SK-N-SH (cell line): ENCODE measurements at regions not wholly inside any gene's neighbourhood (a gene's known extent, or its start where the extent isn't known, plus 50 kb on each side); places are given as distances from the start of the nearest gene placed in this dataset.

ENCODE experiments used
- CTCF ChIA-PET: fragments of 300-600, 350-600 bp; formaldehyde crosslinking; extraction: SDS; loops from one replicate; lab custom pipeline; 2021; lab: Yijun Ruan, JAX
- POLR2A ChIA-PET: fragments of 350-600 bp; sonication (Branson Sonifier 250); formaldehyde crosslinking; extraction: SDS; loops from one replicate; lab custom pipeline; 2020; ENCODE audit warnings: antibody characterized with exemption, inconsistent platforms; lab: Yijun Ruan, JAX
- DNase-seq: peaks from one replicate; pipeline ENCODE4 v3.0.0; 2012
- H2AFZ ChIP-seq: fragments of 200-600 bp; sonication (generic); 2 replicates; pipeline ENCODE4 v1.8.1; 2016; ENCODE audit warnings: antibody characterized with exemption, mild to moderate bottlenecking, low read depth
- H3F3A ChIP-seq: fragments of 200-600 bp; sonication (generic); replicated peaks from 2 replicates; pipeline ENCODE3; 2016; ENCODE audit warnings: antibody characterized with exemption, mild to moderate bottlenecking; ENCODE audit not compliant: insufficient read depth
- H3K27ac ChIP-seq, 2 experiments: fragments of 200-500 bp in 1 of 2; fragments of 200-600 bp in 1 of 2; sonication (Bioruptor generic) in 1 of 2; sonication (generic), shearing (Covaris generic) in 1 of 2; 2 replicates each; pipeline versions ENCODE4 v1.5.1 to v1.6.1; 2014 to 2016; ENCODE audit warnings: low read depth in 2 of 2, inconsistent platforms in 1 of 2, low read length in 1 of 2, mild to moderate bottlenecking in 1 of 2, mixed read lengths in 1 of 2
- H3K27me3 ChIP-seq: fragments of 200-600 bp; sonication (generic), shearing (Covaris generic); 2 replicates; pipeline ENCODE4 v1.6.1; 2016; ENCODE audit warnings: mixed run types; ENCODE audit not compliant: insufficient read depth
- H3K36me3 ChIP-seq, 2 experiments: fragments of 200-500 bp in 1 of 2; fragments of 200-600 bp in 1 of 2; sonication (Bioruptor generic) in 1 of 2; sonication (generic) in 1 of 2; replicated peaks in 1 of 2; 2 replicates each; pipeline versions ENCODE3 to v1.5.1; 2014 to 2016; ENCODE audit warnings: low read length in 1 of 2, mild to moderate bottlenecking in 1 of 2; ENCODE audit not compliant: insufficient read depth in 2 of 2, control insufficient read depth in 1 of 2
- H3K4me1 ChIP-seq, 2 experiments: fragments of 200-500 bp in 1 of 2; fragments of 200-600 bp in 1 of 2; sonication (Bioruptor generic) in 1 of 2; sonication (generic), shearing (Covaris generic) in 1 of 2; 2 replicates each; pipeline versions ENCODE4 v1.5.1 to v1.6.1; 2014 to 2016; ENCODE audit warnings: low read depth in 1 of 2, low read length in 1 of 2, mixed run types in 1 of 2; ENCODE audit not compliant: insufficient read depth in 2 of 2, control insufficient read depth in 1 of 2
- H3K4me2 ChIP-seq: fragments of 200-600 bp; sonication (generic), shearing (Covaris generic); 2 replicates; pipeline ENCODE4 v1.6.1; 2017; ENCODE audit warnings: mixed run types
- H3K4me3 ChIP-seq, 2 experiments: fragments of 200-500 bp in 1 of 2; fragments of 200-600 bp in 1 of 2; sonication (Bioruptor generic) in 1 of 2; sonication (generic), shearing (Covaris generic) in 1 of 2; 2 replicates each; pipeline versions ENCODE4 v1.5.1 to v1.8.1; 2014 to 2016; ENCODE audit warnings: low read depth in 2 of 2, inconsistent platforms in 1 of 2, low read length in 1 of 2, mild to moderate bottlenecking in 1 of 2, mixed read lengths in 1 of 2, moderate library complexity in 1 of 2
- H3K79me2 ChIP-seq: fragments of 200-600 bp; sonication (generic); 2 replicates; pipeline ENCODE4 v1.8.1; 2017; ENCODE audit warnings: mild to moderate bottlenecking; ENCODE audit not compliant: insufficient read depth
- H3K9ac ChIP-seq: fragments of 200-600 bp; sonication (generic); 2 replicates; pipeline ENCODE4 v1.6.1; 2017; ENCODE audit warnings: mixed run types
- H3K9me2 ChIP-seq: fragments of 200-600 bp; sonication (generic); 2 replicates; pipeline ENCODE4 v1.6.1; 2017; ENCODE audit warnings: mixed run types
- H3K9me3 ChIP-seq: fragments of 200-600 bp; sonication (generic); 2 replicates; pipeline ENCODE4 v1.6.1; 2017; ENCODE audit warnings: mixed run types, mild to moderate bottlenecking, moderate library complexity
- H4K20me1 ChIP-seq: fragments of 200-600 bp; sonication (generic); 2 replicates; pipeline ENCODE4 v1.6.1; 2017; ENCODE audit warnings: mild to moderate bottlenecking, mixed run types; ENCODE audit not compliant: insufficient read depth
- CTCF ChIP-seq: fragments of 200-600 bp; sonication (generic); IDR thresholded peaks from 2 replicates; pipeline ENCODE4 v1.6.1; 2017; ENCODE audit warnings: antibody characterized with exemption, mild to moderate bottlenecking, moderate library complexity
- ELF1 ChIP-seq: IDR thresholded peaks from 2 replicates; pipeline ENCODE4 v1.4.0; 2012
- FOSL2 ChIP-seq: IDR thresholded peaks from 2 replicates; pipeline ENCODE4 v1.4.0; 2012; ENCODE audit warnings: low read depth, mild to moderate bottlenecking, moderate library complexity, borderline replicate concordance
- FOXM1 ChIP-seq: IDR thresholded peaks from 2 replicates; pipeline ENCODE4 v1.4.0; 2012; ENCODE audit warnings: low read depth, mild to moderate bottlenecking
- GATA2 ChIP-seq: sonication (generic); formaldehyde crosslinking; IDR thresholded peaks from 2 replicates; pipeline ENCODE4 v1.5.0; 2020; ENCODE audit warnings: mild to moderate bottlenecking, missing genetic modification reagents
- NFIC ChIP-seq: IDR thresholded peaks from 2 replicates; pipeline ENCODE4 v1.4.0; 2012; ENCODE audit warnings: borderline replicate concordance
- NRF1 ChIP-seq: IDR thresholded peaks from 2 replicates; pipeline ENCODE4 v1.6.1; 2012; ENCODE audit warnings: low read depth, mild to moderate bottlenecking, low read length
- PBX3 ChIP-seq: IDR thresholded peaks from 2 replicates; pipeline ENCODE4; 2012
- POLR2AphosphoS5 ChIP-seq: IDR thresholded peaks from 2 replicates; pipeline ENCODE4 v1.6.1; 2012; ENCODE audit warnings: low read depth, low read length
- RCOR1 ChIP-seq: fragments of 150-350 bp; IDR thresholded peaks from 2 replicates; pipeline ENCODE4 v1.6.1; 2017; ENCODE audit warnings: antibody characterized with exemption, low read length
- USF2 ChIP-seq: fragments of 150-350 bp; IDR thresholded peaks from 2 replicates; pipeline ENCODE4 v1.6.1; 2017; ENCODE audit warnings: antibody characterized with exemption, low read length, low read depth, borderline replicate concordance
- YY1 ChIP-seq: IDR thresholded peaks from 2 replicates; pipeline ENCODE4 v1.4.0; 2012; ENCODE audit warnings: low read depth, mild to moderate bottlenecking
- WGBS: methylation state at CpG from one replicate; pipeline ENCODE4 v1.1.6; 2017; ENCODE audit warnings: low lambda C conversion rate; 5-methylcytosine and 5-hydroxymethylcytosine counted together
- TF ChIP-seq, protein P1 (sequence below): IDR thresholded peaks from 2 replicates; pipeline ENCODE4 v1.4.0; 2012; ENCODE audit warnings: low read depth, borderline replicate concordance
- TF ChIP-seq, protein P2 (sequence below): IDR thresholded peaks from 2 replicates; pipeline ENCODE4 v1.4.0; 2012; ENCODE audit warnings: low read depth, borderline replicate concordance

DNA sequence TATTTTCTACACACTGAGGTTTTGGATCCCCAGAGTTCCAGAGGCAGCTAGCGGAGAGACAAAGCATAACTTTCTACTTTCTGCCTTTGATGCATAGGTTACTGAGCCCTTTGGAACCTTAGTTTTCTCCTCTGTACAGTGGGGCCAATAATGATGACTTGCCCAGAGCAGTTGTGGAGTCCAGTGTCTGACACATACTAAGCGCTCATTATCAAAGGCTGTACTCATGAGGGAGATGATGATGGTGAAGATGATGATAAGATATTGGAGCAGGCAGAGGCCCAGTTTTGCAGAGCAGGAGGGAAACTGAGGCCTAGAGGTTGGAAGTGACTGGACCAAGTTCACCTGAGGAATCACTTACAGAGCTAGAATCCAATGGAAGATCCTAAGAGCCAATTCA is 458.0 kb downstream of the MIAT start:
- H3K4me1 ChIP-seq, result peaks cover 11 to 18% of the 10 kb centered on the region in 2 experiments
- ChIA-PET CTCF (no interaction called here), POLR2A (no interaction called here)
- no peak overlapping the region for H3K27ac ChIP-seq
- H2AFZ ChIP-seq, result no peak overlapping the region
- no peaks in the 10 kb centered on the region for H3K9me3 ChIP-seq
- H3K4me2 ChIP-seq, result no peak overlapping the region
- WGBS, result 100% methylated on average over 2 of the region's 2 CpGs
- H3K9ac ChIP-seq, result no peak overlapping the region
- TF ChIP-seq ELF1 (no peak), USF2 (no peak), NRF1 (no peak), CTCF (no peak), POLR2AphosphoS5 (no peak), FOSL2 (no peak), RCOR1 (no peak), PBX3 (no peak), NFIC (no peak), GATA2 (CRISPR knock-in tag) (no peak), YY1 (no peak), FOXM1 (no peak)
- TF ChIP-seq, protein P1, sequence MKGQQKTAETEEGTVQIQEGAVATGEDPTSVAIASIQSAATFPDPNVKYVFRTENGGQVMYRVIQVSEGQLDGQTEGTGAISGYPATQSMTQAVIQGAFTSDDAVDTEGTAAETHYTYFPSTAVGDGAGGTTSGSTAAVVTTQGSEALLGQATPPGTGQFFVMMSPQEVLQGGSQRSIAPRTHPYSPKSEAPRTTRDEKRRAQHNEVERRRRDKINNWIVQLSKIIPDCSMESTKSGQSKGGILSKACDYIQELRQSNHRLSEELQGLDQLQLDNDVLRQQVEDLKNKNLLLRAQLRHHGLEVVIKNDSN, result no peak
- TF ChIP-seq, protein P2, sequence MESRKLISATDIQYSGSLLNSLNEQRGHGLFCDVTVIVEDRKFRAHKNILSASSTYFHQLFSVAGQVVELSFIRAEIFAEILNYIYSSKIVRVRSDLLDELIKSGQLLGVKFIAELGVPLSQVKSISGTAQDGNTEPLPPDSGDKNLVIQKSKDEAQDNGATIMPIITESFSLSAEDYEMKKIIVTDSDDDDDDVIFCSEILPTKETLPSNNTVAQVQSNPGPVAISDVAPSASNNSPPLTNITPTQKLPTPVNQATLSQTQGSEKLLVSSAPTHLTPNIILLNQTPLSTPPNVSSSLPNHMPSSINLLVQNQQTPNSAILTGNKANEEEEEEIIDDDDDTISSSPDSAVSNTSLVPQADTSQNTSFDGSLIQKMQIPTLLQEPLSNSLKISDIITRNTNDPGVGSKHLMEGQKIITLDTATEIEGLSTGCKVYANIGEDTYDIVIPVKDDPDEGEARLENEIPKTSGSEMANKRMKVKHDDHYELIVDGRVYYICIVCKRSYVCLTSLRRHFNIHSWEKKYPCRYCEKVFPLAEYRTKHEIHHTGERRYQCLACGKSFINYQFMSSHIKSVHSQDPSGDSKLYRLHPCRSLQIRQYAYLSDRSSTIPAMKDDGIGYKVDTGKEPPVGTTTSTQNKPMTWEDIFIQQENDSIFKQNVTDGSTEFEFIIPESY, result no peak
- H3K9me2 ChIP-seq, result no peaks in the 10 kb centered on the region
- DNase-seq, result no peak
- no peaks in the 10 kb centered on the region for H4K20me1 ChIP-seq
- H3K4me3 ChIP-seq, result no peak overlapping the region
- no peaks in the 10 kb centered on the region for H3K27me3 ChIP-seq
- peaks cover 20% of the 10 kb centered on the region for H3F3A ChIP-seq
- no peaks in the 10 kb centered on the region for H3K79me2 ChIP-seq
- H3K36me3 ChIP-seq, result no peaks in the 10 kb centered on the region
